A673 (cell line): ENCODE measurements at regions not wholly inside any gene's neighbourhood (a gene's known extent, or its start where the extent isn't known, plus 50 kb on each side); places are given as distances from the start of the nearest gene placed in this dataset.

Experiments
- BruUV-seq: library from RNA; stranded (reverse); fragments of 400-500 nt; replicated peaks from 2 replicates; lab custom pipeline; 2021; lab: Mats Ljungman, UMichigan
- CTCF ChIA-PET: fragments of 300-600 bp; sonication (Branson Sonifier 250); formaldehyde crosslinking; loops from one replicate; lab custom pipeline; 2022; ENCODE audit warnings: antibody characterized with exemption; lab: Charles Lee
- POLR2A ChIA-PET: fragments of 300-600 bp; sonication (Branson Sonifier 250); formaldehyde crosslinking; loops from one replicate; lab custom pipeline; 2022; ENCODE audit warnings: antibody characterized with exemption; ENCODE audit not compliant: low non-redundant PET; lab: Charles Lee
- DNase-seq: peaks from one replicate; pipeline ENCODE4 v3.0.0-alpha.2; 2015; ENCODE audit warnings: low spot score
- H3K27ac ChIP-seq: fragments of 200-600 bp; sonication (generic); 2 replicates; pipeline ENCODE4 v1.5.1; 2016; ENCODE audit warnings: mixed run types, low read depth, mild to moderate bottlenecking, mixed read lengths, antibody characterized with exemption, low read length; ENCODE audit not compliant: poor library complexity, severe bottlenecking
- H3K27me3 ChIP-seq: fragments of 200-600 bp; sonication (generic); replicated peaks from 2 replicates; pipeline ENCODE4 v1.6.1; 2017; ENCODE audit warnings: mixed run types, low read depth, mild to moderate bottlenecking, mixed read lengths, antibody characterized with exemption, low read length; ENCODE audit not compliant: insufficient read depth, poor library complexity
- H3K36me3 ChIP-seq: fragments of 200-600 bp; sonication (generic); 2 replicates; pipeline ENCODE4 v1.6.1; 2016; ENCODE audit warnings: mixed run types, mild to moderate bottlenecking, mixed read lengths, antibody characterized with exemption, low read length; ENCODE audit not compliant: insufficient read depth, poor library complexity, severe bottlenecking
- H3K4me1 ChIP-seq: fragments of 200-600 bp; sonication (generic); 2 replicates; pipeline ENCODE4 v1.6.1; 2017; ENCODE audit warnings: mixed run types, mild to moderate bottlenecking, mixed read lengths, antibody characterized with exemption, low read length; ENCODE audit not compliant: insufficient read depth, poor library complexity, severe bottlenecking
- H3K4me3 ChIP-seq: fragments of 200-600 bp; sonication (generic); 2 replicates; pipeline ENCODE4 v1.5.1; 2016; ENCODE audit warnings: low read depth, mixed run types, mild to moderate bottlenecking, mixed read lengths, low read length; ENCODE audit not compliant: poor library complexity, severe bottlenecking
- H3K9me3 ChIP-seq: fragments of 200-600 bp; sonication (generic); 2 replicates; pipeline ENCODE4 v1.6.1; 2016; ENCODE audit warnings: mixed run types, low read depth, mild to moderate bottlenecking, mixed read lengths, antibody characterized with exemption, low read length; ENCODE audit not compliant: poor library complexity, severe bottlenecking
- EZH2 ChIP-seq: fragments of 200-600 bp; sonication (generic); IDR thresholded peaks from 2 replicates; pipeline ENCODE4 v1.6.1; 2017; ENCODE audit warnings: borderline replicate concordance, low read depth, mild to moderate bottlenecking, mixed read lengths, antibody characterized with exemption, low read length; ENCODE audit not compliant: poor library complexity, severe bottlenecking
- intact Hi-C: fragments of 100-400 bp; cut with micrococcal nuclease; formaldehyde crosslinking; loops from one replicate; pipeline ENCODE4 v1.10.0; 2022; ENCODE audit not compliant: unreplicated experiment
- TF ChIP-seq, protein P1 (sequence below): fragments of 300-800, 200-600 bp; sonication (generic); conservative IDR thresholded peaks from 2 replicates; pipeline ENCODE4 v1.5.1; 2017; ENCODE audit warnings: low read depth, mild to moderate bottlenecking, antibody characterized with exemption, low read length, moderate library complexity, mixed read lengths

DNA sequence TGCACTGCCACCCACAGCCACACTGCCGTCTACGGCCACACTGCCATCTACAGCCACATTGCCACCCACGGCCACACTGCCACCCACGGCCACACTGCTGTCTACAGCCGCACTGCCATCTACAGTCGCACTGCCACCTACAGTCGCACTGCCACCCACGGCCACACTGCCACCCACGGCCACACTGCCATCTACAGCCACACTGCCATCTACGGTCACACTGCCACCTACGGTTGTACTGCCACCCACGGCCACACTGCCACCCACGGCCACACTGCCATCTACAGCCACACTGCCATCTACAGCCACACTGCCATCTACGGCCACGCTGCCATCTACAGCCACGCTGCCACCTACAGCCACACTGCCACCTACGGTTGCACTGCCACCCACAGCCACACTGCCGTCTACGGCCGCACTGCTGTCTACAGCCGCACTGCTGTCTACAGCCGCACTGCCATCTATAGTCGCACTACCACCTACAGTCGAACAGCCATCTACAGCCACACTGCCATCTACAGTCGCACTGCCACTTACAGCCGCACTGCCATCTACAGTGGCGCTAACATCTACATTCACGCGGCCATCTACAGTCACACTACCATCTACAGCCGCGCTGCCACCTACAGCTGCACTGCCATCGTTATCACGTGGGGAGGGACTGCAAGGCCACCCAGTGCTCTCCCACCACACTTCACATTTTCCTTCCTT, 154.6 kb upstream of the AFDN start:
- no peaks in the 10 kb centered on the region for H3K36me3 ChIP-seq
- ChIA-PET CTCF (no interaction called here), POLR2A (no interaction called here)
- H3K27me3 ChIP-seq, result no peaks in the 10 kb centered on the region
- H3K4me1 ChIP-seq, result no peaks in the 10 kb centered on the region
- no peak for DNase-seq
- intact Hi-C loops, result no loop called here
- TF ChIP-seq EZH2, result no peak
- TF ChIP-seq, protein P1, sequence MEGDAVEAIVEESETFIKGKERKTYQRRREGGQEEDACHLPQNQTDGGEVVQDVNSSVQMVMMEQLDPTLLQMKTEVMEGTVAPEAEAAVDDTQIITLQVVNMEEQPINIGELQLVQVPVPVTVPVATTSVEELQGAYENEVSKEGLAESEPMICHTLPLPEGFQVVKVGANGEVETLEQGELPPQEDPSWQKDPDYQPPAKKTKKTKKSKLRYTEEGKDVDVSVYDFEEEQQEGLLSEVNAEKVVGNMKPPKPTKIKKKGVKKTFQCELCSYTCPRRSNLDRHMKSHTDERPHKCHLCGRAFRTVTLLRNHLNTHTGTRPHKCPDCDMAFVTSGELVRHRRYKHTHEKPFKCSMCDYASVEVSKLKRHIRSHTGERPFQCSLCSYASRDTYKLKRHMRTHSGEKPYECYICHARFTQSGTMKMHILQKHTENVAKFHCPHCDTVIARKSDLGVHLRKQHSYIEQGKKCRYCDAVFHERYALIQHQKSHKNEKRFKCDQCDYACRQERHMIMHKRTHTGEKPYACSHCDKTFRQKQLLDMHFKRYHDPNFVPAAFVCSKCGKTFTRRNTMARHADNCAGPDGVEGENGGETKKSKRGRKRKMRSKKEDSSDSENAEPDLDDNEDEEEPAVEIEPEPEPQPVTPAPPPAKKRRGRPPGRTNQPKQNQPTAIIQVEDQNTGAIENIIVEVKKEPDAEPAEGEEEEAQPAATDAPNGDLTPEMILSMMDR, result no peak
- no TSS peak for BruUV-seq
- no peak overlapping the region for H3K4me3 ChIP-seq
- no peaks in the 10 kb centered on the region for H3K9me3 ChIP-seq
- no peak overlapping the region for H3K27ac ChIP-seq

- ChIA-PET CTCF (no interaction called here), POLR2A (no interaction called here)
- Histone ChIP-seq H3K27ac (no peak overlapping the region), H3K4me3 (no peak overlapping the region), H3K27me3 (no peaks in the 10 kb centered on the region), H3K36me3 (no peaks in the 10 kb centered on the region), H3K4me1 (peaks cover 4% of the 10 kb centered on the region), H3K9me3 (no peaks in the 10 kb centered on the region)
- intact Hi-C loops, result no loop called here
- no peak for DNase-seq
- TF ChIP-seq, protein P1, result no peak
- no peak for TF ChIP-seq EZH2
- BruUV-seq, result no TSS peak
These were observed 154.0 kb upstream of the AFDN start for GRCh38 chr6:167672738-167673137.

DNA sequence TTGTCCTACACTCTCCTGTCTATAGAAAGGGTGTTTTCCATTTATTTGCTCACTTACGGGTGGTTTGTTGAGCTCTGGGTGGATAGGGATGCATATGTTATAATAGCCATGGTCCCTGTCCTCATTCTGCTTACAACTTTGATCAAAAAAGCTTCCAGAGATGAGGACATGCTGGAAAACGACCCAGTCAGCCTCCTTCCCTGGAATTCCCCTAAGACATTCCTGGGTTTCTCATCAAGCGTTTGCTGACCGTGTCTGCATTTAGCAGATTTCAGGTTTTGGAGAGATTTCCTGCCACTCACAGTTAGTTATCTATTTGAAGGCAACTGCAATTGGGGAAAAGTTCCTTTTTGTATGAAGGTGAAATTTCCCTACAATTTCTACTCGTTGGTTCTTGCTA, 152.8 kb upstream of the AFDN start:
- Histone ChIP-seq H3K9me3 (no peaks in the 10 kb centered on the region), H3K4me3 (no peak overlapping the region), H3K36me3 (no peaks in the 10 kb centered on the region), H3K4me1 (peaks cover 12% of the 10 kb centered on the region), H3K27me3 (no peaks in the 10 kb centered on the region), H3K27ac (no peak overlapping the region)
- ChIA-PET CTCF (no interaction called here), POLR2A (no interaction called here)
- DNase-seq, result no peak
- TF ChIP-seq, protein P1, result no peak
- no peak for TF ChIP-seq EZH2
- no TSS peak for BruUV-seq
- intact Hi-C loops, result no loop called here
